ENCODE measurements at regions not wholly inside any gene's neighbourhood (a gene's known extent, or its start where the extent isn't known, plus 50 kb on each side); places are given as distances from the start of the nearest gene placed in this dataset.
"Not testable (repeated sequence)": the region's sequence is repeated elsewhere in the genome, so short reads cannot be mapped to it uniquely, and the experiment has no call there.

DNA sequence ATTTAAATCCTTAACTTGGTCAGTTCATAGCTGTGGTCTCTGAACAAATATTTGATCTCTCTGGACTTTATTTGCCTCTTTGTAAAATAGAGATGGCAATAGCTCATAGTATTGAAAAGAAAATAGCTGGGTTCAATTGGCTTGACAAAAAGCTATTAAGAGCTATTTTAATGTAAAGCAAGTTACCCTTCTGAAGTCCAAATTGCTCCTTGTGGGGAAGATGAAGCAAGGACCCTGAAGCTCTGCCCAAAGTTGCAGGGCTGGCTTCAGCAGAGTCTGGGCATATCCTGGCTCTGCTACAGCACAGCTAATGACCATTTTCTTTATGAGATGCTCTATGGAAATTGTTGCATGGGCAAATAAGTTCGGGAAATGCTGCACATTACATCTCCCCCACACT, 484.5 kb downstream of the TDRD3 start:
- no peak for DNase-seq

DNA sequence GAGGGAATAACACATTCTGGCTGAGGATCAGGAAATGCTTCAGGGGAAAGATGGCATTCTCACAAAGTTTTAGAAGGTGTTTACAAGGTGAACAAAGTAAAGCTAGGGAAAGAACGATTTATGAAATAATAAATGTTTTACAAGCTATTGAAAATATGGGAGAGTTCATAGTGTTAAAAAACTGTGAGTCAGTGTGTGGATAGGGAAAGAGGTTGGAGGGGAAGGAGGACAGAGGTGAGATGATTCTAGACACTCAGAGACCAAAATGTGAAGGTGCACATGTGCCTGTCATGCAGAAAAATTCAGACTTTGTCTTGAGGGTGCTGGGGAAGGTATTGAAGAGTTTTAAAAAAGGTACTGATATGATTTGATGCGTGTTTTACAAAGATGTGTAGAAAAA, 476.1 kb downstream of the TDRD3 start:
- DNase-seq = no peak

DNA sequence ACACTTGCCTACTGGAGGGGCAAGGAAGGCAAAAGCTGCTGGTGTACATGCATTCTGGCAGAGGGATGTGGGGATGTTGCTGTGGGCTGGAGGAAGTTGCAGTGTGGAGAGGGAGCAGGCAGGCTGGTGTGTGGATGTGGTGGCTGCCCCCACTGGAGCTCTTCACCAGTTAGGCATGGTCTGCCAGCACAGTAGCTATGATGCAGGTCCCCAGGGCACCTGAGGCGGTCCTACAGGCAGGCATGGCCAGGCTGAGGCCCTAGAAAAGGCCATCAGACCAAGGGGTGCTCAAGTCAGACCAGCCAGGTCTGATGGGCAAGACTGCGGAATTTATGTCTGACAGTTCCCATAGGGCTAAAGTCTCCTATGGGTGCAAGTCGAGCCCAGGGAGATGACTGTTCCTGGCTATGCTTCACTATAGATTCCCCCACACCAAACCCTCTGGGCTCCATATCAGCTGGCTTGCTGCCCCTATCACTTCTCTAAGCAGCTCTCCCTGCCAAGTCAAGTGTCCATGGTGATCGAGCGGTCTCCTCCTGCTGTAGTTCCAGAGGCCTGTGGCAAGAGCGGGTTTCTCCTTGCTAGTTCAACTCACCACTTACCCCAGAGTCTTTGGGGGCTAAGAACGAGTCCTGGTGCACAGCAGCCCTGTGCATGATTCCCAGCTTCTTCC, 473.1 kb downstream of the TDRD3 start:
- no peak for DNase-seq

- no peak for DNase-seq
Measured at GRCh38 chr13:60869225-60869624, 472.2 kb downstream of the TDRD3 start.

DNA sequence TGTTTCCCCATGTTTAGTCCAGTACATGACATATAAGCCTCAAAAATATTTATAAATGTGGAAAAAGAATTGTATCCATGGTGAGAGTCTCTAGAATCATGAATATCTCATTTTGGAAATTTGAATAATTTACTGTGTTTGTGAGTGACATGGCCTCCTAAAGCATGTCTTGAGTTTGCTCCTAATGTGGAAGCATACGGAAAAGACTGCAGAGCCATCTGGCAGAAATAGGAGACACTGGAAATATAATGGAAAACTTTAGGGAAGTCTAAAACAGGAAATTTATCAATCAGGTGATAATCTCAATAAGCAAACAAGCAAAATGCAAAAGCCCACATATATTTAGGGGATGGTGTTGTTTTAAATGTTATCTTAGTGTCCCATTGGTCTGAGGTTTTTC, 465.0 kb downstream of the TDRD3 start:
- no peak for DNase-seq

- DNase-seq = no peak
Measured at GRCh38 chr13:60857698-60858097, 460.7 kb downstream of the TDRD3 start.

GRCh38 chr13:60852886-60853285, 455.9 kb downstream of the TDRD3 start:
- no peak for DNase-seq

DNA sequence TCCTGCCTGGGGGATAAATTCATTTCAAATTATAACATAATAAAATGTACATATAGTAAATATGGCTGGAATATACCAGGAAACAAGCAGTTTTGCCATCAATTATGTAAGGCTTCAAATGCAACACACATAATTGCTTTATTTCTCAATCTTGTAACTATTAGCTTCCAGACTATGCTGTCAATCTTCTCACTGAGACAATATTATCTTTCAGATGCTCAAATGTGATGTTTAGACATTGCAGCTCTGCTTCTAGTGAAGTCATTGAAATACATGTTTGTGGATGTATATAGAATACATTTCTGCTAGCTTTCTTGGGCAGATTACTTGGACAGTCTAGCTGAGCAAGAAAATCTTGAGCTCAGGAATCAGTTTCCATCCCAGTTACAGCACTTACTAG, 454.4 kb downstream of the TDRD3 start:
- no peak for DNase-seq

DNA sequence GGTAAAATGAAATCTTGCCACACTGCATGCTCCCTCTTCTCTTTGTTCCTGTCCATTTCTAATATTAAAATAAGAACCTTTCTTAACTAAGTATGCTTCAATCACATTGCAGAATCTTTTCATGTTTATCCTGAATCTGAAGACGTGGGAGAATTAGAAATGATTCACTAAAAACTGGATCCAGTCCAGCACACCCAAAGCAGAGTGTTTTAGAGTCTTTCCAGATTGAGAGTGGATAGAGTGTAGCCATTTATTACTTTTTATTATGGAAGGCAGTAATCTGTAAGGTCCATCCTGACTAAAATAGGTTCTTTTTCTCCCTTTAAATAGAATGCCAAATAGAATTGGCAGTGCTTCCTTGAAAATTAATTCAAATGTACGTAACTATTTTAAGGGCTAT, 453.5 kb downstream of the TDRD3 start:
- no peak for DNase-seq

DNA sequence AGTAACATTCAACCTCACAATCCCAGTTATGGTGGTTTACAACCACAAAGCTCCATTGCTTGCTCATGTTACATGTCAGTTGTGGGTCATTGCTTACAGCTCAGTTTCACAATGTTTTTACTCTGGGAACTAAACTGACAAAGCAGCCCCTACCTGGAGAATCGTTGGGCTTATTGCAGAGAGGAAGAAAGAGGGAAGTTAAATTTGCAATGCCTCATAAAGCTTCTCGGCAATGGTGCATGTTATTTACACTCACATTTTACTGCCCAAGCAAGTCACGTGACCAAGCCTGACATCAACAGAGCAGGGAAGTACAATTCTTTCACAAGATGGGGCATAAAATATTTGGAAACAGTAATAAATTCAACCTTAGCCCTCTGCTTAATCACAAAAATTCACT, 441.6 kb downstream of the TDRD3 start:
- DNase-seq = peak; percentile 71

- DNase-seq = no peak
Measured at GRCh38 chr13:60837806-60838205, 440.8 kb downstream of the TDRD3 start.

- DNase-seq = no peak
Measured at GRCh38 chr13:60836821-60837220, 439.8 kb downstream of the TDRD3 start.

DNA sequence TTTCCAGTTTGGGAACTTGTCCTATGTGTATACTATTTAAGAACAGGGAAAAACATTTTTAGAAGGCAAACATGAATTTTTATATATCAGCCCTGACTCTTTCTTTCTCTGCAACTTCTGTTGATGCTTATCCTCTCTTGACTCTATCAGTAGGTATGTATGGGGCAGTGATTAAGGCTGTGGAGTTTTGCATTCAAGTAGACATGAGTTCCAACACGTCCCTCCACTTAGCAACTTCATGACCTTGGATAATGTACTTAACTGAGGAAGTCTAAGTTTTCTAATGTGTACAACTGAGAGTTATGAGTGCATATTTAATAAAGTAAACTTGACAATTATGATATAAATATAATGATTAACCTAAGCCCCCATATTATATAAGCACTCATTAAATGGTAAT, 414.6 kb downstream of the TDRD3 start:
- DNase-seq = no peak

DNA sequence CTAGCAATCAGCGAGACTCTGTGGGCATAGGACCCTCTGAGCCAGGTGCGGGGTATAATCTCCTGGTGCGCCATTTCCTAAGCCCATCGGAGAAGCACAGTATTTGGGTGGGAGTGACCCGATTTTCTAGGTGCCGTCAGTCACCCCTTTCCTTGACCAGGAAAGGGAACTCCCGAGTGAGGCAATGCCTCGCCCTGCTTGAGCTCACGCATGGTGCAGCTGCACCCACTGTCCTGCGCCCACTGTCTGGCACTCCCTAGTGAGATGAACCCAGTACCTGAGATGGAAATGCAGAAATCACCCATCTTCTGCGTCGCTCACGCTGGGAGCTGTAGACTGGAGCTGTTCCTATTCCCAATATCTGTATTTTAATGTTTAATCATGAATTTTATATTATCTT, 408.6 kb downstream of the TDRD3 start:
- DNase-seq = not testable (repeated sequence)

DNA sequence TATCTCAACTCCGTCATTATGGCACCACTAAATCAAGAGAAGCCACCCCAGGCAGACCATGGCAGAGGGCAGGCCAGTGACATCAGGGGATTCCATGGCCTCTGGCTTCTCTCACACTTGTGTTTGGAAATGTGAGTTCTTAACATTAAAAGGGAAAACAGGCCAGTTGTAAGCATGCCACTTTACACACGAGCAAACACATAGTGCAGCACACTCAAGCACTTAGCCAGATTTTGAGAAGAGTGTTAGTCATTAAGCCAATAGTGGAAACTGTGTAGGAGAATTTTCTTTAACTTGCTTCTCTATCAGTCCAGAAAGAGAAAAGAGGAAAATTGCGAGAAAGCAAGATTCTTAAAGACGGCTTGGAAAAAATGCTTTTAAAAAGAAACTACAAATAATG, 401.5 kb downstream of the TDRD3 start:
- no peak for DNase-seq

DNA sequence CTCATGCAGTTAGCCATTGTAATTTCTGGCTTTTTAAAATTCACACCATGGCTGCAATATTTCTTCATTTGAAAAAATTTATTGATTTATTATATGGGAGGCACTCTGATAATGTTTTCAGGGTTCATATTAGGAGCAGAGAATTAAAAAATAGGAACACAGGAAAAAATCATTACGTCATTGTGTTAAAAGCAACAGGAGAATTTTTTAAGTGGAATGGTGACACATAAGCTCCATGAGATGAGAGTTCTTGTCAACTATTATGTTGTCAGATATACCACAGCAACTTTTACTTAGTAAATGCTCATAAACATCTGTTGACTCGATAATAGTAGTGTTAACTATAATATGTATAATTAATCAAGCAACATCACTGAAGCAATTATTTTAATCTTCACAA, 400.1 kb downstream of the TDRD3 start:
- DNase-seq = no peak

- DNase-seq = no peak
Measured at GRCh38 chr13:60794751-60795150, 397.7 kb downstream of the TDRD3 start.

DNA sequence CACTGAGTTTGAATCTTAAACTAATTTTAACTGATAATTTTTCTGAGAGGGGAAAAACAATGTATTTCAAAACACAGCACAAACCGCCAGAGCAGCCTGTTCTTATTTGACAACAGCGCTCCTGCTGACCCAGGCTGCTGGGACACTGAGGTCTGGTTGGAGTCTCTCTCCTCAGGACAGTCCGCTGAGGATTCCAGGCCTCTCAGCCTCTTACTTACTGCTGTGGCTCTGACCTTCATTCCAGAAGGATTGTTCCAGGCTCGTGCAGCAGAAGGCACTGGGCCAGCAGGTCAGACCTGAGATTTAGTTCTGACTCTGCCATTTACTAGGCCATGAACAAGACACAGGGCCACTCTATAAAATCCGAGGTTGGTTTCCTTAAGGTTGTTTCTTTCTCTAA, 393.6 kb downstream of the TDRD3 start:
- no peak for DNase-seq

- no peak for DNase-seq
Measured at GRCh38 chr13:60788156-60788829, 391.3 kb downstream of the TDRD3 start.

- DNase-seq = no peak
Measured at GRCh38 chr13:60787083-60787482, 390.1 kb downstream of the TDRD3 start.

DNA sequence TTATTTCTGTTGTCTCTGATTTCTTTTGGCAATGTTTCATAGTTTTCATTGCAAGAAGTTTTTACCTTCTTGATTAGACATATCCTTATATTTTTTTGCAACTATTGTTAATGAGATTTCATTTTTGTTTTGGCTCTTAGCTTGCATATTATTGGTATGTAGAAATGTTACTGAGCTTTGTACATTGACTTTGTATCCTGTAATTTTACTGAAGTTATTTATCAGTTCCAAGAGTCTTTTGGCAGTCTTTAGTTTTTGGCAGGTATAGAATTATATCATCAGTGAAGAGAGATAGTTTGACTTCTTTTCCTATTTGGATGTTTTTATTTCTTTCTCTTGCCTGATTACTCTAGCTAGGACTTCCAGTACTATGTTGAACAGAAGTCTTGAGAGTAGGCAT, 375.7 kb downstream of the TDRD3 start:
- DNase-seq = no peak

DNA sequence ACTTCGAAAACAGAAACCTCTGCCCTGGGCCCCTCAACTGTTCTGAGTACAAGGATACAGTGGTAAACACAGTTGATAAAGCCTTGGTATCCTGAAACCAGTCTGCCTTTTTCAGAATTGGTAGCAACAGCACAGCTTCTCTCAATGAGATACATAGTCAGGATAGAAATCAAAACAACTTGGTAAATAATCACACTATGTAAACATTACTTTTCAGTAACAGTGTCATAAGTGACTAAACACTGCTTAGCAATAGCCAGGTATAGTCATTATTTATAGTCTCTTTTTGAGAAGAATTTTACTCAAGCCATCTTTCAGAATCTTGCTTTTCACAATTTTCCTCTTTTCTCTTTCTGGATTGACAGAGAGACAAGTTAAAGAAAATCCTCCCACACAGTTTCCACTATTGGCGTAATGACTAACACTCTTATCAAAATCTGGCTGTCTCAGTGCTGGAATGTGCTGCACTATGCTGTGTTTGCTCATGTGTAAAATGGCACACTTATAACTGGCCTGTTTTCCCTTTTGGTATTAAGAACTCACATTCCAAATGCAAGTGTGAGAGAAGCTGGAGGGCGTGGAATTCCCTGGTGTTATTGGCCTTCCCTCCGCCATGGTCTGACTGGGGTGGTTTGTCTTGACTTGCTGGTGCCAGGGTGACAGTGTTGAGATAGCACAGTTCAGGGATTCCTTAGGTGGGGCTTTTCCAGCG, 368.8 kb downstream of the TDRD3 start:
- no peak for DNase-seq

- no peak for DNase-seq
Measured at GRCh38 chr13:60759499-60759898, 362.5 kb downstream of the TDRD3 start.

DNA sequence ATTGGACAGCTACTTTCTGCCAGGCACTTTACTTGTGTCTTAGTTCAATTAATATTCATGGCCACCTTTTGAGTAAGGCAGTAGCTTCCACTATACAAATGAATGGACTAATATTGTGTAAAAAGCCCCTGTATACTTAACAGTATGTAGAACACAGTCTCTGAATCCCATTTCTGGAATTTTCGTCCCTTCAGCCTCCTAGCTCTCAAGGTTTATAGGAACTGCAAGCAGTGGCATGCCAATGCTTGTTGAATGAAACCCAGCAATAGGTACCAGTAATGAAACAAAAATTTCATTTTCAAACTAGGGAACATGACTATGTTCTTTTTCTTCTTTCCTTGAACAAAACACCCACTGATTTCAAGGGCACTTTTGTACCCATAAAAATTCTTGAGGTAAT, 361.6 kb downstream of the TDRD3 start:
- no peak for DNase-seq
